Stimulated activated CD8-positive, alpha-beta memory T cell treated with anti-CD3 and anti-CD28 coated beads, Interleukin-7, amount 100 ng/mL, for 4 hours (primary cell): ENCODE measurements at regions not wholly inside any gene's neighbourhood (a gene's known extent, or its start where the extent isn't known, plus 50 kb on each side); places are given as distances from the start of the nearest gene placed in this dataset.

Experiments
- DNase-seq, 2 donors: peaks; one replicate each; pipeline ENCODE4 v3.0.0-alpha.2; 2020; ENCODE audit warnings: low read depth in 2 of 2

DNA sequence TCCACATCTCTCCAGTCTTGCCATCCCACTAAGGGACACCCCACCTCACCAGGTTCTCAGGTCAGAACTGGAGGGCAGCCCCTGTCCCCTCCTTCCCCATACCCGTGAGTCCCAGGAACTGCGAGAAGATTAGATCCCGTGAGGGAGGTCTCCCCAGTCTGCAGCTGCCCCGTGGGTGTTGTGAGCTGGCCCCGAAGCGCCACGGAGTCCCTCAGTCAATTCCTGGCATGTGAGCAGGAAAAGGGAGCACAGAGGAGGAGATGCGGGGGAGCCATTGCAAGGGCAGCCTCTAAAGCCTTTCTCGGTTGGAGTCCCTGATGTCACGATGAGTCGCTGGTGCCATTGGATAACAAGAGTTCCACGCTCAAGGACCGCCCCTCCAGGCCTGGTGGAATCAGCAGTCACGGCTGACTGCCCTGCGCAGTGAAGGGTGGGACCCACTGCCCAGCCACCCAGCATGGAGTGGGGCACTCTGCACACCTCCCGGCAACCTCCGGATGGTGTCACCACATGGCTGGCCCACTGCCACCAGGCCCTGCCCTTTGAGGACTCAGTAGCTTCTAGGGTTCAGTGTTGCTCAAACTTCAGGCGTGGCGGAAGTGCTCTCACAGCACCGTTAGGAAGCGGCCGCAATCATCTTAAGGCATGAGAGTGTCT is 434.9 kb upstream of the MYT1L start:
- DNase-seq: no peak

DNA sequence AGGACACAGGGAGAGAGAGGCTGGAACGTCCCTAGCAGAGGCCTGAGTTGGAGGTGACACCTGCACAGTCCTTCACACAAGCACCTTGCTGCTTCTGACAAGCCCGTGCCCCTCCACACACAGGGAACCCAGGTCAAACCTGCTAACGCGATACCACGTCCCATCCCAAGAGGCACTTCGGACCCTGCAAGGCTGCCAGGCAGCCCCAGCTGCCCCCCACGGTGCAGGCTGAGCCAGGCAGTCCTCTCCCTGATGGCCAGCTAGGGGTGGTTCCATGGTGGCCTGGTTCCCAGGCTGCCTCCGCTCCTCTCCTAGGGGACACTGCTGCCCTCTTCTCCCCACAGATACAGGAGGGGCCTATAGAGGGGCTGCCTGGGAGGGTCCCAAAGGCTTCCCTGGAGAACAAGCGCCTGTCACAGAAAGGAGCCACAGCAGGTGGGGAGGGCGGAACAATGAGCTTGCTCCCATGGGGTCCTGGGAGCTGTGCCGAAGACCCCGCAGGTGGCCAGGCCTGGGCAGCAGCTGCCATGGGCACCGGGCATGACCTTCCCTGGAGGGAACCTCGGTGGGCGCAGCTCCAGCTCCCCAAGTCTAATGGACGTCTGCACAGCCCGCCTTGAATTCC is 434.2 kb upstream of the MYT1L start:
- no peak for DNase-seq

DNA sequence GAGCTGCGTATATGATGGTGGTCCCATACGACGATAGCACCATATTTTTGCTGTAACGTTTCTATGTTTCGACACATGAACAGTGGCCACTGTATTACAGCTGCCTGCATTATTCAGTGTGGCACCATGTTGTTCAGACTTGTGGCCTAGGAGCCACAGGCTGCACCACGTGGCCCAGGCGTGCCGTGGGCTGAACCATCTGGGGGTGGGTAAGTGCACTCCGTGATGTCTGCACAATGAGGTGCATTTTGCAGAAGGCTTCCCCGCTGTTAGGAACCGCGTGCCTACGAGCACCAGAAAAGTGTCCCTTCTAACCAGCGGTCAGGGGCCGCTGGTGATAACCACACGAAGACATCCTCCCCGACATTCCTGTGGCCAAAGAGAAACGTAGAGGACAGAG is 433.7 kb upstream of the MYT1L start:
- no peak for DNase-seq

DNA sequence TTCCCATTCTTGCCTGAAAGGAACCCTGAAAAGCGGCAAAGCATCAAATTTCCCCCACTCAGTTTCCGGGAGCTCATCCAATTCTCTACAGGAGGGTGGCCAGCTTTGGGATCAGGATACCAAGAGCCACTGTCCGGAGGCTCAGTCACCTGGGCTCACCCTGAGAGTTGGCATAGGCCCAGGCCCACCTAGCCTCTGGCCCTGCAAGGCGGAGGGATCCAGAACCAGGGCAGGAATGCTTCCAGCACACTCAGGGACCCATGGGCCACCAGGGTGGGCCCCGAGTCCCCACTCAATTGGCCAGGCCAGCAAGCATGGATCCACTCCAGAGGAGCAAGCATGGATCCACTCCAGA is 432.9 kb upstream of the MYT1L start:
- no peak for DNase-seq

DNA sequence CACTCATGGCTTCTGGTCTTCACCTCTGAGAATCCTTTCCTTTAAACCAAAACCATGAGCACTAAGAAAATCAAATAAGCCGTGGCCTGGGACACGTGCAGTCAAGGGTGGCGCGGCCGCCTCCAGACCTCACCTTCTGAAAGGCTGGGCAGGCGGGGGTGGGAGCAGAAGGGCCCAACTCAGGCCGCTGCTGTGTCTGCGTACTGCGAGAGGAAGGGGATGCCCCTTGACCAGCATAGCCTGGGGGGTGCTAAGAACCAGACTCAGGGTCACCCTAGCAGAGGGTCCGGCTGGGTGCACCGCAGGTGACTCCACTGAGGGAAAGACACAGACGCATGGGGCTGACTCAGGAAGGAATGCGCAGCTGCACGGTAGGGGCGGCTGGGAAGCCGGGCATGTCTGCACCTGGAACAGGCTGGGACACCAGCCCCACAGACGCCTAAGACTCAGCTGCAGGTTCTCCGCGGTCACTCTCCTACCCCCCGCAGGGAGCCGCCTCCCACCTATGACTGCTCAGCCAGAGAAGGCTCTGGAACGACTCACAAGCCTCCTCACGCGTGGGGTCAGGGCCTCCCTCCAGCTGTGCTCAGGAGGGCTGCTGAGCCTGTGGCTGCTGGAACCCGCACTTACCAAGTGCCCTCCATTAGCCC is 432.4 kb upstream of the MYT1L start:
- no peak for DNase-seq

DNA sequence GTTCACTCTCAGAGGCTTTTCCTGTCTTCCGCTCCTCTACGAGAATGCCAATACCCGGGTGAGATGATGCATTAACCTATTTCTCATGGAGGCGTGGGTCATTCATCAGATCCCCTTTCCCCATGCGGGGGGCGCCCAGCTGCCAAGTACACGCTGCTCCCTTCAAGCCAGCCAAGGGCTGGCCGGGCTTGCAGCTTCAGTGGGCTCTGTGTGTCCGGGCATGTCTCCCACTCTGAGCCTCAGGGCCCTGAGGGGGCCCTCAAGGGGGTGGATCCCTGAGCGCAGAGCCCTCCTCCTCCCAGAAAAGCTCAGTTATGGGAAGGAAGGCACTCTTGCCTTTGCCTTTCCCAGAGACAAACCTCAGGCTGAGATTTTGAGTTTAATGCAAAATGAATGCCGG is 431.8 kb upstream of the MYT1L start:
- DNase-seq: no peak

DNA sequence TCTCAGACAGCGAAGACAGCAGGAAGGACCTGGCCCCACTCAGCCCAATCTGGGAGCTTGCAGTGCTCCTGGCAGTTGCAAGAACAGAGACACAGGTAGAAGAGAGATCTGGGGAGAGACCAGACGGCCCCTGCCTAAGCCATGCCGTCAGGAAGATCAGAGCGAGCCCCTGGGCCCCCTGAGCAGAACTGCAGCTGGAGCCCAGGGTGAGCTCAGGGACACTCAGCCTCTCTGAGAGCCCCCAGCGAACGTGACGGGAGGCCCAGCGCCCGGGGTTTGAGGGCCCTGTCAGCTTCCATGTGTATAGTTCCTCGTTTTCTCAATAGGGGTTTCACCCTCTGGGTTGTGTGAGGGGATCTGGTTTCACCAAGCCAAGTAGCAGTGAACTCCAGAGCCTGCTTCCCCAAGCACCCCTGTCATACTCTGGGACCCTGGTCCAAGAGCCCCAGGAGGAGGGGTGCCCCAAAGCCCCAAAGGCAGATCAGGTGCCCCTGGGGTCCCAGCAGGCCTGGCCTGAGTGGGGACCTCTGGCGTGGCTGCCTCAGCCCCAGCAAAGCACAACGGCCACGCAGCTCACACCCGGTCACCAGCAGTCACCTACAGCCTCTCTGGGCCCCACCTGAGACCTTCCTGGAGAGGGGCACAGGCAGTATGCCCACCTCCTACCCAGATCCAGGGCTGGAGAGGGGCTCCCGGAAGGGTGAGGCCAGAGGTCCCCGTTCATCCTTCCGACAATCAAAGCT is 431.3 kb upstream of the MYT1L start:
- no peak for DNase-seq

DNA sequence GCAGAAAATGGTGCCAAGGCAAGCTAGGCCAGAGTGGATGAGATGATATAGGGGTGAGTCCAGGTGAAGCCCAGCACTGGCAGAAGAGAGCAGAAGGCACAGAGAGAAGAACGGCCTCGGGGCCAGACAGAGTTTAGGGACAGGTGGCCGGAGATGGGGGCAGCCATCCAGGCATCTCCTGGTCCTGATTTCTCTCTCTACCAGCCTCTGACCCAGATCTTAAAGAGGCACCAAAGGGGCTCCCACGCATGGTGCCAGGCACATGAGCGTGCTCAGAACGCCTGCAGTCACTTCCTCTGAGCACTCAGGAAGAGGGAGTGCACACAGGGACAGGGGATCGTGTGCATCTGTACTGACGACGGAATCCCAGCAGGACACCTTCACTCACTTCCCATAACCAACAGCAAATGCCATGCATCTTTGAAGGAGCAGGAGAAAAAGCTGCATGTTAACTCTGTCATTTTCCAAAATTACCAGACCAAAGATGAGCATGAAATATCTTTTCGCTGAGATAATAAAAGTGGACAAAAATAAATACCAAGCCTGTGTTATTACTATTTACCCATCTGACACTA is 427.8 kb upstream of the MYT1L start:
- DNase-seq: no peak

DNA sequence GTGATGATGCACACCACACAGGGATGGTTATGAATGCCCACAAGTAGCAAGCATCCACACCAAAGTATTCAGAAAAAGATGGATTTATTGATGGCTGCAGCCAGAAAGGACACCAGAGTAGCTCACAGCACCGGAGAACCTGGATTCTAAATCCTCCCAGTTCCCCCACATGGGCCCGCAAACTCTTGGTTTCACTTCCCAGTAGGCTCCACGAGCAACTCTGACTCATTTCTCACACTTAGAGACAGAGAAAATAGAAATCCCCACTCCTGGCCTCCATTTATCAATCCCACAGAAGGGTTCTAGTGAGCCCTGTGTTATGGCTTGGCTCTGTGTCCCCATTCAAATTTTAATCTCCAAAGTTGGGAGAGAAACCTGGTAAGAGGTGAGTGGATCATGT is 426.7 kb upstream of the MYT1L start:
- DNase-seq: no peak

DNA sequence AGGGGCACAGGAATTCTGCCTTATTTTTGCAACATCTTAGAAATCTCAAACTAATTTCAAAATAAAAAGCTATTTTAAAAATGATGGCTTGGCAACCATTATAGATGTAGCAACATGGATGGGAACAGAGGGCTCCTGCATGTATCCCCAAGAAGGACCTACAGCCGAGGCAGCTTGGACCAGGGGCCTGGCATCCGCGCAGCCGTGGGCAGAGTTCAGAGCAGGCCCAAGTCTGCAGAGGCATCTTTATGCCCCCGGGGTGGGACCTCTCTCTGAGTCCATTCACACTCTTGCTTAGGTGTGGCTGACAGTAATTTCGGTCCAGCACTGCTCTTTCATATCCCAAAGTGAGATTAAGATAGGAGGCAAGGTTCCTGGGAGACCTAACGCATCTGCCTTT is 425.8 kb upstream of the MYT1L start:
- DNase-seq: no peak

DNA sequence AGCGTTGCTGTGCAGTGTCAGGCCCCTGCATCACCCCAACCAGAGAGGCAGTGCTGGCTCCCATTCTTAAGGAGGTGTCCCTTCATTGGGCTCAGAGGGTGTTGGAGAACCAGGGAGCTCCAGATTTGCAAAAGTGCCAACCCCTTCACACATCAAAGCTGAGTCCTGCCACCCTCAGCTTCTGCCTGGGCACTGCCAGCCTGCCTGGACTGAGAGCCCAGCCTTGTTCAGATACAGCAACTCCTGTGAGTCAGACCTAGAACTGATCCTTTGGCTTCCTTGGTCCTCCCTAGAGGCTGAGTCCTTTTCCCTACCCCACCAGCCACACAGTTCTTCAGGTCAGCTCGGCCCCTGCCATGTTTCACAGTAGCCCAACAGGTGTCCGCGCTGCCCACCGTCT is 424.9 kb upstream of the MYT1L start:
- DNase-seq: no peak

DNA sequence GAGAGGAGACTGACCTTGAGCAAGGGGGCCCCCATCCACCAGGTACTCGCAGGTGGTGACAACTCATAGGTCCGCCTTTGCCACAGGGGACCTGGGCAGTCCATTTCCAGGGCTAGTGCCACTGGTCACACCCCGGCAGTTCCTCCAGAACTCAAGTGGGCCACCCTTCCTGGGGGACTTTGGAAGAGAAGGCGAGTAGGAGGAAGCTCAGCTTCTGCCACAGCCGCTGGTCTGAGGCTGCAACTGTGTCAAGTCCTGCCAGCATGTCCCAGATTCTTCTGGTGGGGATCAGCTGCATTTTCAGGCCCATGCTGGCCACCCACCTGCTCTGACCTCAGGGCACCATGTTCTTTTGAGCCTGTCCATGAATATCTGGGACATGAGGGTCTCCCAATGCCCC is 423.9 kb upstream of the MYT1L start:
- no peak for DNase-seq

DNA sequence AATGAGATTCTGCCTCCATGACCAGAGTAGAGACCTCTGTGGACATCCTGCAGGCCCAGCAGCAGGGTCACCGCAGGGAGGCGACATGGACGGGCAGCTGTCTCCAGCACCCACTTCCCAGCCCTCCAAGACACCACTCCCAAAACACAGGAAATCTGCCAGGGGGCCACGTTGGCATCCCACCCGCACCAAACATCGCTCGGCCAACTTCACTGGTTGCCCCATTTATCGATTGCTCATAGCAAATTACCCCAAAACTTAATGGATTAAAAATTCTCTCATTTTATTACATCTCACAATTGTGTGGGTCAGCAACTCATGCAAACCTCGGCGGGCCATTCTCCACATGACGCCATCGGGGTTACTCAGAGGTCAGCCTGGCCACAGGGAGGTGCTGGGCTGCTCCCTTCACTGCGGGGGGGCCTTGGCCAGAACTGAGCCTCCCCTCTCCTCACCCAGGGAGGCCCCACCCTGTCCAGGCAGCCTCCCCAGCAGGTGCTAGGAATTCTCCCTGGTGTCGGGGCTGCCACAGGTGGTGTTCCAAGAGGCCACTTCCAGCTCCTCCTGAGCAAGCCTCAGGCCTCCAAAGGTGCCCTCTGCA is 420.7 kb upstream of the MYT1L start:
- DNase-seq: no peak

DNA sequence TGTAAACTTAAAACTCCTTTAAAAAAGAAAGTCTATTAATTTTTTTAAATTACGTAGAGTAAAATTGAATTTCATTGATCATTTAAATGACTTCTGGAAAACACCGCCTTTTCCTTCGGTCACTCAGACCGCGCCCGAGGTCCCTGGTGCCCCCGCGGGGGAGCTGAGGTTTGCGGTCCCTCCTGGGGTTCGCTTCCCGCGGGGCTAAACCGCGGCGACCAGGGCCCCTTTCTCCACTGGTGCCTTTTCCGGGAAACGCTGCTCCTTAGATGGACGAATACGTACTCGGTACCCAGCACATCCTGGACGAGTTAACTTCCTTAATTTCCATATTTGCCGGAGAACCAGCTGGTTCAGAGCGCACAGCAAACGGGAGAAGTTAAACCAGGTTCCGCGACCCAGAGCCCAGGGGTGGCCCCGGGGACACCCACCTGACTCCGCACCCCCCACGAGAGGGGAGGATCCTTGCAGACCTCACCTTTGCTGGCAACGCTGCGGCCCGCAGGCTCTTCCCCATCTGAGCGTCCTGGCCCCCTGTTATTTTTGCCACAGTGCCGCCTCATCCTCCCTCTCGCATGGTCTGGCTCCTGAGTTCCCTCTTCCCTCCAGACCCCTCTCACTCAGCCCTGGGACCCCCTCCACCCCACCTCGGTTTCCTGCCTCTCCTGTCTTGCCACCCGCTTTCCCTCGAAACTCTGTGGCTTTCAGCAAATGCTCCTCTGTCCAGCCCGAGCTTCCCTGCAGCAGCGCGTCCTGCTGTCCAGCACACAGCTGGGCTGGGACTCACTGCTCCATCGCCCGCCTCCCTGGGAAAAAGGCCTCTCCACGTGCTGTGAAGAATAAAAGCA is 420.0 kb upstream of the MYT1L start:
- no peak for DNase-seq

DNA sequence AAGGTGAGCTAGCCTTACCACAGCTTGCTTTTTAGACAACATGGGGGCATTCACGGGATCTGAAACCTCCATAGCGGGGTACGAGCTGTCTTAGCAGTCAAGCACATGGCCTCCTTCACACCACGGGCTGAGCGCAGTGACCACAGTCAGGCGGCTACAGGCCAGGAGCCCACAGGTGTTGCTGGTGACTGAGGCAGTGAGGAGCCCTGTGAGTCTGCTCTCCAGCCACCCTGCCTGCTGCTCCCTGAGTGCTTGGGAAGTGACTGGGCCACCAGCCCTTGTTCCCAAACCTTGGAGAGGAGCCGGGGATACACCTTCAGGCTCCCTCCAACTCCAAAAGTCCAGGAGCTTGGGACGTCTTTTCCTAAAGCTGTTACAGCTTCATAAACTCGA is 418.1 kb upstream of the MYT1L start:
- DNase-seq: no peak

DNA sequence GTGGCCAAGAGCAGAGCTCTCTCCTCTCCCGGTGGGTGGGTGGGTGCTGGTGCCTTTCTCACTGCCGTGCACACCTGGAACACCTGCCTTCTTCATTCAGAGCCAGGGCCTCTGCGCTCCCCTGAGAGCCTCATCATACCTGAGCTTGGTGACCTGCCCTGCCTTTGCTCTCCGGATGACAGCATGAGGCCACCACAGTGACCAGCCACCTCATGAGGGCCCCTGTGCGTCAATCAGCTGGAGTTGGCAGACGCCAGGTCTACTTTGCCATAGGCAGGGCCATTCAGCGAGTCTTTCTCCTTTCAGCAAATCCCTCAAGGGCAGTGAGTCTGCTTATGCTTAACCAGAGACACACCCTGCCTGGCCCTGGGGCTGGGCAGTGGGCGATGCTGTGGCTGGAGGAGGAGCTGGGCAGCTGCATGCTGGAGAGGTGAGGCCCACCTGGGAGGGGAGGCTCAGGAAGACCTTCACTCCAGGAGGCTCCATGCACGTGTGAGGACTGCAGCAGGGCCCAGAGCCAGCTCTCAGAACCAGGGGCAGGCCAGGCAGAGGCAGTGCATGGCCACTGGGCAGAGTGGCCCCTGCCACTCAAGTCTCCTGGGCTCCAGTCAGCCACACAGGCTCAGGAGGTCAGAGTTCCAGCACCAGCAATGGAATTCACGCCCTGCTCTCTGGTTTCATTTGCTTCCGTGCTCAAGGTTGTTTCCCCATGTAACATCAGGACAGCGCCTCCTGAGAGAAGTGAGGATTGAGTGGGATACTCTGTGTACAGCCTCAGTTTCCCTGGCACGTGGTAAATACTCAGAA is 417.5 kb upstream of the MYT1L start:
- DNase-seq: no peak

DNA sequence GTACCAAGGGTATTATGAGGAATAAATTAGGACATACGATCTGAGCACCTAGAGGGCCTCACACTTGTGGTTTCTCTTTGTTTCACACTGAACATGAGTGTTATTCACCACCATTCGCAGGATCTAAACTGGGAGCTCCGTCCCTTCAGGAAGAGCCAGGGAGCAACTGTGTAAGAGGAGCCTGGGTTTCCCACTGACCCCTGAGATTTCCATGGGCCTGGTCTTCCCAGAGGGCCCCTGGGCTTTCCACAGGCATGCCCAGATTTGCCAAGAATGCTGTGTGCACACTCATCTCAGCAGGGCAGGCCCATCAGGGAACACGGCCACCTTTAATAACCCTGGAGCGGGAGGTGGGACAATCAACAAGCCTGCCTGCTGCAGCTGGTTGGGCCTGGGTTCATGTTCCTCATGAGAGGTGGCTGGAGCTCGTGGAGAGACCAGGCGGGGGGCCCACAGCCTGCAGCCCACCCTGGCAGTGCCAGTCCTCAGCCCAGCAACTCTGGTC is 416.8 kb upstream of the MYT1L start:
- no peak for DNase-seq

DNA sequence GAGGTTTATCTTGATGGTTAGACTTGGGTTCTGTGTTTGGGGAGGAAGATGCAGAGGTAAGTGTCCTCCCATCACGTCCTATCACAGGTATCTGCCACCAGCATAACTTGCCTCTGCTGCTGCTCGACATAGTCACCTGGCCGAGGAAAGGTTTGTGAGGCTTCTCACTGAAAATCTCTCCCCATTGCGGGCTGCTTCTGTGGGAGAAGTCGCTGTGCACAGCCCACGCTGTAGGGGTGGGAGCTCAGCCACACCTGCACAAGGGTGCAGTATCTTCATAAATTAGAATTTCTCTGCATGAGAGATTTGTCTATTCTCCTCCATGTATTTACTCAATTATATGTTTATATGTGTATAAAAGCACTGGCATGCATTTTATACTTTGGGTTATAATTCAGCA is 415.7 kb upstream of the MYT1L start:
- DNase-seq: no peak

DNA sequence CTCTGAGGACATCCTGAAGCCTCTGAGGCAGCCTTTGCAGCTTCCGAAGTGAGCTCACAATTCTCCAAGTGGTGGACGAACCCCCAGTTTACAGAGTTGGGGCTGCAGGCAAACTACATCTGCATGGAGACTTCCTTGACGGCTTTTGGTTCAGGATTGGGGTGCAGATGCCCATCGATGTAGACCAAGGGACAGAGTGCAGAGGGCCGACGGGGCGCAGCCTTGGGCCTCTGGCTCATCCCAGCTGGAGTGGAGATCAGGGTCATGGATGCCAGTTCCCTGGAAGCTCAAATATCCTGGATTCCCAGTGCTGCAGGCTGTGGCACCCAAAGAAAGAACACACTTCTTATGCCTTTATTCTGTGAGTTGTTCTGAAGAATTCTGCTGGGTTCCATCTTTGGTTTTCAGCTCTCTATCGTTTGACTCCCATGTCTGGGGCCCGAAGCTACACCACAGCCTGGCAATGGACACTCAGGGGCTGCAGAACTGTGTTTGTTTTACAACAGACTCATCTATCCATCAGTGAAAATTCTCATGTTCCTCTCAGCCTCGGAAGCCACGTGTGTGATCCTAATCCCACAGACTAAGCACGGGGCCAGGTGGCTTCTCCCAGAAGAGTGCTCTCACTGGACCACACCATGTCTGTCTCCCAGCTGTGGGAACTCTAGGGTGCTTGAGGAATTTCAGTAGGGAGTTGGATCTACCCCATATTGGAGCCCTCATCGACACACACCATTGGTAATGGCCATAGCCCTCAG is 414.1 kb upstream of the MYT1L start:
- no peak for DNase-seq
